Nephron progenitor cell (in vitro differentiated cells): ENCODE measurements at regions not wholly inside any gene's neighbourhood (a gene's known extent, or its start where the extent isn't known, plus 50 kb on each side); places are given as distances from the start of the nearest gene placed in this dataset.

Experiments used
- DNase-seq: peaks from one replicate; pipeline ENCODE4 v3.0.0; 2021
- H3K27ac Mint-ChIP-seq: 2 replicates; pipeline ENCODE4 v1.8.0; 2021; ENCODE audit warnings: mild to moderate bottlenecking, moderate library complexity, mixed read lengths
- H3K27me3 Mint-ChIP-seq: 2 replicates; pipeline ENCODE4 v1.8.0; 2021; ENCODE audit warnings: mild to moderate bottlenecking, low read depth, mixed read lengths; ENCODE audit not compliant: poor library complexity
- H3K36me3 Mint-ChIP-seq: 2 replicates; pipeline ENCODE4 v1.8.0; 2021; ENCODE audit warnings: low read depth, mixed read lengths
- H3K4me1 Mint-ChIP-seq: 2 replicates; pipeline ENCODE4 v1.8.0; 2021; ENCODE audit warnings: mixed read lengths
- H3K4me3 Mint-ChIP-seq: 2 replicates; pipeline ENCODE4 v1.8.0; 2021; ENCODE audit warnings: mild to moderate bottlenecking, moderate library complexity, mixed read lengths
- H3K9me3 Mint-ChIP-seq: 2 replicates; pipeline ENCODE4 v1.8.0; 2021; ENCODE audit warnings: mild to moderate bottlenecking, moderate library complexity, mixed read lengths
- CTCF ChIP-seq: fragments of 200-600 bp; sonication (generic); IDR thresholded peaks from 2 replicates; pipeline ENCODE4 v1.5.0; 2021; ENCODE audit warnings: antibody characterized with exemption

DNA sequence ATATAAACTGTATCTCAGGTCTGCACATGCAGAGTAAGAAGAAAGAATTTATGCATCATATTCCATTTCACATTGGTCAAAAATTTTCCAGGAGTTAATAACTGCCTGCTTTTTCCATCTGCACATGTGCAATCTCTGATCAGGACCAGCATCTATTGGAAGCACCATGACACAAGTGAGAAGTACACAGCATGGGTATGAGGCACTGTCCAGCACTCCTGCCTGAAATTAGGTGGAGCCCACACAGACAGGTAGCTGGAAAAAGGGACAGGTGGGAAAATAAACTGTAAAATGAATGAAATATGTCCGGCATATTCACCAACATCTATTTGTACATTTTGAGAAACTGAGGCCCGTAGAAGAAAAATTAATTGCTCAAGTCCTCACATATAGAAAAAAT, 609.2 kb upstream of the NXPH2 start:
- H3K27ac Mint-ChIP-seq = no peak overlapping the region
- H3K9me3 Mint-ChIP-seq = no peaks in the 10 kb centered on the region
- no peaks in the 10 kb centered on the region for H3K36me3 Mint-ChIP-seq
- H3K4me1 Mint-ChIP-seq = no peaks in the 10 kb centered on the region
- no peak for TF ChIP-seq CTCF
- DNase-seq = no peak
- no peak overlapping the region for H3K4me3 Mint-ChIP-seq
- no peaks in the 10 kb centered on the region for H3K27me3 Mint-ChIP-seq

DNA sequence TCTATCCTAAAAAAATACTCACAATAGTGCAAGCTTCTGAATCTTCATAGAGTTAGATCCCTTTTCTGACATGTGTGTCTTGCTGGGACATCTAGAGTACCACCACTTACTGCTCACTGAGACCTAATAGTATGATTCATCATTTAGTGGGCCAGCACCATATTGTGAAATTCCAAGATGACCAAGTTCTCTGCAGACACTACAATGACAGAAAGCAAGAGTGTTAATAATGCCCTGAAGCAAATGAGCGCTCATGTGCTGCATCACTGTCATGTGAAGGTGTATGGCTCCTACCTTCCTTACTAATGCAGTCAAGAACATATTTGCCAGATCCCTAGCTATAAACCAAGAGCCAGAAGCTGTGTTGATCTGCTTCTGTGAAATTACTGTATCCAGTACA, 606.2 kb upstream of the NXPH2 start:
- no peaks in the 10 kb centered on the region for H3K4me1 Mint-ChIP-seq
- no peaks in the 10 kb centered on the region for H3K27me3 Mint-ChIP-seq
- H3K36me3 Mint-ChIP-seq = no peaks in the 10 kb centered on the region
- DNase-seq = no peak
- H3K4me3 Mint-ChIP-seq = no peak overlapping the region
- no peak overlapping the region for H3K27ac Mint-ChIP-seq
- no peaks in the 10 kb centered on the region for H3K9me3 Mint-ChIP-seq
- no peak for TF ChIP-seq CTCF

DNA sequence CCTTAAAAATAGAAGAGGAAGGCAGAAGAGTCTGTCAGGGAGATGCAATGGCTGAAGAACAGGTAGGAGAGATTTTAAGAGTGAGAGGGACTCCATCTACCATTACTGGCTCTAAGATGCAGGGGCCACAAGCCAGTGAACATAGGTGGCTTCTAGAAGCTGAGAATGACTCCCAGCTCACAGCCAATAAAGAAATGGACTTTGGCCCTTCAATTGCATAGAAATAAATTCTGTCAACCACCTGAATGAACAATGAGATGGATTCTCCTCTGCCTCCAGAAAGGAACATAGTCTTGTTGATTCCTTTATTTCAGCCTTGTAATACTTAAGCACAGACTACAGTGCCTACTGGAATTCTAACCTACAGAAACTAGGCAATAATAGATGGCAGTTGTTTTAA, 603.3 kb upstream of the NXPH2 start:
- H3K9me3 Mint-ChIP-seq = no peaks in the 10 kb centered on the region
- H3K4me3 Mint-ChIP-seq = no peak overlapping the region
- no peaks in the 10 kb centered on the region for H3K4me1 Mint-ChIP-seq
- H3K36me3 Mint-ChIP-seq = no peaks in the 10 kb centered on the region
- no peak for DNase-seq
- no peak overlapping the region for H3K27ac Mint-ChIP-seq
- no peak for TF ChIP-seq CTCF
- H3K27me3 Mint-ChIP-seq = peaks cover 3% of the 10 kb centered on the region

DNA sequence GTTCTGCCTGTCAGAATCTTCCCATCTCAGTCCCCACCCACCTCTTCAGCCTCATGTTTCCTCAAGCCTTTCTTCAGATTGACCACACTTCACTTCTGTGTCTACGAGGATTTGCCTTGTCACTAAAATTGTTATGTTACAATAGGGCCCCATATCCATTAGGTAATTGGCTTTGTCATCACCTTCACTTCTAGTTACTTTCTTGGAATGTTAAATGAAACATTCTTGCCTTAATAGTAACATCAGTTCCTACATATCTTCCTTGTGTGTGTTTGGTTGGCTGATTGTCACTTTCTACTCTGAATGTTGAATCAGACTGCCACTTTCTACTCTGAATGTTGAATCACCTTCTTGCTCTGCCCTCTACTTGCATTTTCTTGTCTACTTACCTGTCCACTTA, 599.9 kb upstream of the NXPH2 start:
- no peaks in the 10 kb centered on the region for H3K36me3 Mint-ChIP-seq
- no peak for DNase-seq
- no peak overlapping the region for H3K27ac Mint-ChIP-seq
- H3K4me3 Mint-ChIP-seq = no peak overlapping the region
- TF ChIP-seq CTCF = no peak
- no peaks in the 10 kb centered on the region for H3K9me3 Mint-ChIP-seq
- H3K4me1 Mint-ChIP-seq = no peaks in the 10 kb centered on the region
- peaks cover 3% of the 10 kb centered on the region for H3K27me3 Mint-ChIP-seq

GRCh38 chr2:139378373-139378772, 598.2 kb upstream of the NXPH2 start:
- no peak overlapping the region for H3K27ac Mint-ChIP-seq
- no peak for TF ChIP-seq CTCF
- no peaks in the 10 kb centered on the region for H3K4me1 Mint-ChIP-seq
- H3K9me3 Mint-ChIP-seq = no peaks in the 10 kb centered on the region
- no peaks in the 10 kb centered on the region for H3K36me3 Mint-ChIP-seq
- no peak for DNase-seq
- no peak overlapping the region for H3K4me3 Mint-ChIP-seq
- peaks cover 3% of the 10 kb centered on the region for H3K27me3 Mint-ChIP-seq

GRCh38 chr2:139374296-139374850, 594.2 kb upstream of the NXPH2 start:
- no peak for TF ChIP-seq CTCF
- Mint-ChIP-seq H3K27ac (no peak overlapping the region), H3K27me3 (no peaks in the 10 kb centered on the region)

More at GRCh38 chr2:139374296-139374850, 594.2 kb upstream of the NXPH2 start:
- H3K36me3 Mint-ChIP-seq = no peaks in the 10 kb centered on the region
- no peaks in the 10 kb centered on the region for H3K9me3 Mint-ChIP-seq
- DNase-seq = no peak
- no peaks in the 10 kb centered on the region for H3K4me1 Mint-ChIP-seq
- H3K4me3 Mint-ChIP-seq = no peak overlapping the region
